H9 (cell line): ENCODE measurements at regions not wholly inside any gene's neighbourhood (a gene's known extent, or its start where the extent isn't known, plus 50 kb on each side); places are given as distances from the start of the nearest gene placed in this dataset.

Experiments used
- DNase-seq: peaks from one replicate; pipeline ENCODE4 v3.0.0-alpha.2; 2017
- H2AFZ ChIP-seq: one replicate; pipeline ENCODE4 v1.6.1; 2013; ENCODE audit warnings: mild to moderate bottlenecking, low read length, control low read depth, moderate library complexity
- H2AK5ac ChIP-seq: 2 replicates; pipeline ENCODE4 v1.6.1; 2013; ENCODE audit warnings: low read length, control low read depth, mixed read lengths; ENCODE audit not compliant: insufficient read length
- H2BK120ac ChIP-seq: one replicate; pipeline ENCODE4 v1.6.1; 2013; ENCODE audit warnings: low read depth, mild to moderate bottlenecking, low read length, control low read depth, inconsistent platforms; ENCODE audit not compliant: poor library complexity, severe bottlenecking
- H2BK12ac ChIP-seq: 2 replicates; pipeline ENCODE4 v1.6.1; 2013; ENCODE audit warnings: low read length, control low read depth, mixed read lengths, low read depth; ENCODE audit not compliant: insufficient read length
- H2BK15ac ChIP-seq: 2 replicates; pipeline ENCODE4 v1.6.1; 2013; ENCODE audit warnings: low read depth, low read length, control low read depth
- H2BK20ac ChIP-seq: one replicate; pipeline ENCODE4 v1.6.1; 2013; ENCODE audit warnings: low read depth, mild to moderate bottlenecking, low read length, control low read depth, inconsistent platforms; ENCODE audit not compliant: poor library complexity, severe bottlenecking
- H2BK5ac ChIP-seq: 2 replicates; pipeline ENCODE4 v1.6.1; 2013; ENCODE audit warnings: low read length, control low read depth, mixed read lengths; ENCODE audit not compliant: insufficient read length
- H3K14ac ChIP-seq: 2 replicates; pipeline ENCODE4 v1.6.1; 2013; ENCODE audit warnings: low read length, control low read depth; ENCODE audit not compliant: insufficient read depth
- H3K18ac ChIP-seq: 2 replicates; pipeline ENCODE4 v1.6.1; 2013; ENCODE audit warnings: low read depth, mild to moderate bottlenecking, mixed read lengths, low read length, control low read depth; ENCODE audit not compliant: insufficient read length
- H3K23ac ChIP-seq: 2 replicates; pipeline ENCODE4 v1.6.1; 2013; ENCODE audit warnings: low read length, control low read depth, mixed read lengths, low read depth; ENCODE audit not compliant: insufficient read length
- H3K23me2 ChIP-seq: 2 replicates; pipeline ENCODE4 v1.6.1; 2013; ENCODE audit warnings: low read depth, mild to moderate bottlenecking, mixed read lengths, low read length, control low read depth; ENCODE audit not compliant: insufficient read length, poor library complexity, severe bottlenecking
- H3K27ac ChIP-seq: 2 replicates; pipeline ENCODE4 v1.5.1; 2013; ENCODE audit warnings: low read length, control low read depth, mixed read lengths, low read depth; ENCODE audit not compliant: insufficient read length
- H3K27me3 ChIP-seq: 2 replicates; pipeline ENCODE4 v1.6.1; 2013; ENCODE audit warnings: low read length, control low read depth, inconsistent platforms; ENCODE audit not compliant: insufficient read depth
- H3K4ac ChIP-seq: 2 replicates; pipeline ENCODE4 v1.6.1; 2013; ENCODE audit warnings: low read depth, mild to moderate bottlenecking, control low read depth, inconsistent platforms, low read length, moderate library complexity
- H3K4me1 ChIP-seq: 2 replicates; pipeline ENCODE4 v1.6.1; 2013; ENCODE audit warnings: low read length, control low read depth, inconsistent platforms; ENCODE audit not compliant: insufficient read depth
- H3K4me2 ChIP-seq: 2 replicates; pipeline ENCODE4 v1.6.1; 2013; ENCODE audit warnings: low read length, control low read depth, mixed read lengths; ENCODE audit not compliant: insufficient read length, insufficient read depth
- H3K56ac ChIP-seq: 2 replicates; pipeline ENCODE4 v1.6.1; 2013; ENCODE audit warnings: low read depth, mild to moderate bottlenecking, mixed read lengths, low read length, control low read depth; ENCODE audit not compliant: insufficient read length
- H3K79me1 ChIP-seq: 2 replicates; pipeline ENCODE4 v1.6.1; 2013; ENCODE audit warnings: low read depth, mild to moderate bottlenecking, moderate library complexity, low read length, control low read depth, inconsistent platforms; ENCODE audit not compliant: insufficient read depth, poor library complexity, severe bottlenecking
- H3K79me2 ChIP-seq: 2 replicates; pipeline ENCODE4 v1.6.1; 2013; ENCODE audit warnings: low read length, control low read depth, inconsistent platforms; ENCODE audit not compliant: insufficient read depth
- H3K9ac ChIP-seq: 2 replicates; pipeline ENCODE4 v1.6.1; 2013; ENCODE audit warnings: low read length, control low read depth, mixed read lengths; ENCODE audit not compliant: insufficient read length; ENCODE audit errors: extremely low read depth
- H3K9me3 ChIP-seq: one replicate; pipeline ENCODE4 v1.6.1; 2013; ENCODE audit warnings: low read depth, low read length, inconsistent platforms; ENCODE audit not compliant: control insufficient read depth
- H3T11ph ChIP-seq: one replicate; pipeline ENCODE4 v1.6.1; 2013; ENCODE audit warnings: mild to moderate bottlenecking, low read length, control low read depth, inconsistent platforms
- H4K20me1 ChIP-seq: one replicate; pipeline ENCODE4 v1.6.1; 2013; ENCODE audit not compliant: control insufficient read depth, insufficient read length, insufficient read depth
- H4K5ac ChIP-seq: 2 replicates; pipeline ENCODE4 v1.6.1; 2013; ENCODE audit warnings: low read depth, mild to moderate bottlenecking, mixed read lengths, low read length, control low read depth; ENCODE audit not compliant: insufficient read length
- H4K8ac ChIP-seq: replicated peaks from 2 replicates; pipeline ENCODE4 v1.6.1; 2013; ENCODE audit warnings: low read length, control low read depth, mixed read lengths, low read depth; ENCODE audit not compliant: insufficient read length
- H4K91ac ChIP-seq: 2 replicates; pipeline ENCODE4 v1.6.1; 2013; ENCODE audit warnings: low read depth, mild to moderate bottlenecking, moderate library complexity, mixed read lengths, low read length, control low read depth; ENCODE audit not compliant: insufficient read length
- H3K27ac Mint-ChIP-seq, 3 experiments: 2 replicates in 2 of 3; 3 replicates in 1 of 3; pipeline ENCODE4 v1.8.0; 2020 to 2021; ENCODE audit warnings: mixed read lengths in 3 of 3, mild to moderate bottlenecking in 1 of 3, moderate library complexity in 1 of 3
- H3K27me3 Mint-ChIP-seq: 2 replicates; pipeline ENCODE4 v1.8.0; 2021; ENCODE audit warnings: low read depth, mild to moderate bottlenecking, moderate library complexity, mixed read lengths
- H3K36me3 Mint-ChIP-seq, 3 experiments: 2 replicates in 2 of 3; 3 replicates in 1 of 3; pipeline ENCODE4 v1.8.0; 2020 to 2021; ENCODE audit warnings: low read depth in 3 of 3, mixed read lengths in 3 of 3; ENCODE audit not compliant: insufficient read depth in 1 of 3
- H3K4me1 Mint-ChIP-seq, 2 experiments: 2 replicates each; pipeline ENCODE4 v1.8.0; 2020; ENCODE audit warnings: mixed read lengths in 2 of 2
- H3K4me3 Mint-ChIP-seq, 2 experiments: 2 replicates in 1 of 2; 3 replicates in 1 of 2; pipeline ENCODE4 v1.8.0; 2020 to 2021; ENCODE audit warnings: mild to moderate bottlenecking in 2 of 2, mixed read lengths in 2 of 2, moderate library complexity in 1 of 2
- H3K9me3 Mint-ChIP-seq, 2 experiments: 2 replicates in 1 of 2; 3 replicates in 1 of 2; pipeline ENCODE4 v1.8.0; 2020; ENCODE audit warnings: mild to moderate bottlenecking in 2 of 2, mixed read lengths in 2 of 2, moderate library complexity in 1 of 2
- CTCF ChIP-seq: fragments of 200-600 bp; sonication (generic); conservative IDR thresholded peaks from 3 replicates; pipeline ENCODE4 v1.8.0; 2021; ENCODE audit warnings: antibody characterized with exemption, mild to moderate bottlenecking
- WGBS: extraction: QIAGEN DNeasy Blood & Tissue Kit; methylation state at CpG from one replicate; pipeline ENCODE4 v1.1.7; 2013; ENCODE audit warnings: missing lambda C conversion rate, low lambda C conversion rate, mixed read lengths; ENCODE audit not compliant: insufficient read length; ENCODE audit errors: extremely low coverage; 5-methylcytosine and 5-hydroxymethylcytosine counted together

- H3K18ac ChIP-seq, result no peak overlapping the region
- no peaks in the 10 kb centered on the region for H3K79me1 ChIP-seq
- H3K4me3 Mint-ChIP-seq, result no peak overlapping the region
- WGBS, result no CpG with 5 or more reads among the region's 3 CpGs
- H3K27ac ChIP-seq, result no peak overlapping the region
- H3K23ac ChIP-seq, result no peak overlapping the region
- no peak for TF ChIP-seq CTCF
- no peak overlapping the region for H2BK5ac ChIP-seq
- no peaks in the 10 kb centered on the region; a peak in 1 of 5 replicates for H3K9me3 Mint-ChIP-seq
- H3K14ac ChIP-seq, result no peak overlapping the region
- H3K9ac ChIP-seq, result no peak overlapping the region
- H2AK5ac ChIP-seq, result no peak overlapping the region
- no peaks in the 10 kb centered on the region for H3K4me1 ChIP-seq
- H4K20me1 ChIP-seq, result no peaks in the 10 kb centered on the region
- H3K4ac ChIP-seq, result no peak overlapping the region
- no peaks in the 10 kb centered on the region for H3K79me2 ChIP-seq
- H4K91ac ChIP-seq, result no peak overlapping the region
- H2BK120ac ChIP-seq, result no peak overlapping the region
- H3K4me2 ChIP-seq, result no peak overlapping the region
- H4K8ac ChIP-seq, result no peak overlapping the region
- H3K56ac ChIP-seq, result no peak overlapping the region
- no peak overlapping the region for H2BK20ac ChIP-seq
- H3K36me3 Mint-ChIP-seq, result no peaks in the 10 kb centered on the region
- no peak overlapping the region for H4K5ac ChIP-seq
- H2BK12ac ChIP-seq, result no peak overlapping the region
- no peak overlapping the region for H3K27ac Mint-ChIP-seq
- H2AFZ ChIP-seq, result no peak overlapping the region
- H3K4me1 Mint-ChIP-seq, result peaks cover 11 to 13% of the 10 kb centered on the region in 2 experiments
- no peak overlapping the region for H2BK15ac ChIP-seq
- H3K27me3 Mint-ChIP-seq, result no peaks in the 10 kb centered on the region
- DNase-seq, result no peak
- no peaks in the 10 kb centered on the region for H3K9me3 ChIP-seq
- H3T11ph ChIP-seq, result no peak overlapping the region
- H3K27me3 ChIP-seq, result no peaks in the 10 kb centered on the region
- no peaks in the 10 kb centered on the region for H3K23me2 ChIP-seq
Measured at GRCh38 chr6:78397499-78397898, 469.9 kb upstream of the IRAK1BP1 start.
